Mesenchymal stem cell (in vitro differentiated cells and primary cell): ENCODE measurements at regions not wholly inside any gene's neighbourhood (a gene's known extent, or its start where the extent isn't known, plus 50 kb on each side); places are given as distances from the start of the nearest gene placed in this dataset.
A peak's percentile ranks its signal among the peaks of the same experiment; 100 is the strongest.

Experiments
- DNase-seq: peaks from one replicate; pipeline ENCODE4 v3.0.0-alpha.2; 2013
- H2AFZ ChIP-seq: one replicate; pipeline ENCODE4 v1.6.1; 2013; ENCODE audit warnings: low read depth, mild to moderate bottlenecking, control low read depth, inconsistent platforms, low read length, moderate library complexity
- H2AK5ac ChIP-seq: 2 replicates; pipeline ENCODE4 v1.6.1; 2013; ENCODE audit warnings: low read length, moderate library complexity, mild to moderate bottlenecking, inconsistent platforms; ENCODE audit not compliant: severe bottlenecking
- H2BK120ac ChIP-seq: one replicate; pipeline ENCODE4 v1.6.1; 2013; ENCODE audit warnings: low read depth, mild to moderate bottlenecking, inconsistent platforms, low read length, moderate library complexity
- H2BK12ac ChIP-seq, 2 experiments: one replicate each; pipeline ENCODE4 v1.6.1; 2013; ENCODE audit warnings: inconsistent platforms in 2 of 2, low read length in 2 of 2, mild to moderate bottlenecking in 2 of 2, moderate library complexity in 2 of 2, control low read depth in 1 of 2
- H2BK15ac ChIP-seq: one replicate; pipeline ENCODE4 v1.6.1; 2013; ENCODE audit warnings: mild to moderate bottlenecking, low read depth, inconsistent platforms; ENCODE audit not compliant: poor library complexity, severe bottlenecking
- H2BK5ac ChIP-seq: 2 replicates; pipeline ENCODE4 v1.6.1; 2013; ENCODE audit warnings: low read depth, mild to moderate bottlenecking, low read length, control low read depth, inconsistent platforms; ENCODE audit not compliant: poor library complexity, severe bottlenecking
- H3K14ac ChIP-seq, 2 experiments: one replicate each; pipeline ENCODE4 v1.6.1; 2013; ENCODE audit warnings: inconsistent platforms in 2 of 2, low read length in 2 of 2, control low read depth in 1 of 2, mild to moderate bottlenecking in 1 of 2, moderate library complexity in 1 of 2
- H3K18ac ChIP-seq, 2 experiments: one replicate each; pipeline ENCODE4 v1.6.1; 2013; ENCODE audit warnings: inconsistent platforms in 2 of 2, low read length in 2 of 2, control low read depth in 1 of 2, low read depth in 1 of 2, mild to moderate bottlenecking in 1 of 2
- H3K23ac ChIP-seq, 2 experiments: one replicate each; pipeline ENCODE4 v1.6.1; 2013; ENCODE audit warnings: inconsistent platforms in 2 of 2, low read length in 2 of 2, mild to moderate bottlenecking in 2 of 2, moderate library complexity in 2 of 2, control low read depth in 1 of 2
- H3K27ac ChIP-seq: 2 replicates; pipeline ENCODE4 v1.5.1; 2013; ENCODE audit warnings: mild to moderate bottlenecking, moderate library complexity, low read length, control low read depth, inconsistent platforms; ENCODE audit not compliant: poor library complexity, severe bottlenecking
- H3K27me3 ChIP-seq, 2 experiments: 2 replicates each; pipeline versions ENCODE4 v1.6.1 to v1.7.0; 2013; ENCODE audit warnings: low read length in 2 of 2, mild to moderate bottlenecking in 2 of 2, moderate library complexity in 2 of 2, control low read depth in 1 of 2, inconsistent platforms in 1 of 2; ENCODE audit not compliant: control insufficient read depth in 1 of 2, insufficient read depth in 1 of 2
- H3K36me3 ChIP-seq, 2 experiments: 2 replicates each; pipeline versions ENCODE4 v1.6.1 to v1.7.0; 2013; ENCODE audit warnings: low read length in 2 of 2, control low read depth in 1 of 2, inconsistent platforms in 1 of 2, low read depth in 1 of 2, mild to moderate bottlenecking in 1 of 2; ENCODE audit not compliant: insufficient read depth in 2 of 2, control insufficient read depth in 1 of 2
- H3K4ac ChIP-seq, 2 experiments: one replicate each; pipeline ENCODE4 v1.6.1; 2013; ENCODE audit warnings: inconsistent platforms in 2 of 2, low read length in 2 of 2, mild to moderate bottlenecking in 2 of 2, moderate library complexity in 2 of 2, control low read depth in 1 of 2, low read depth in 1 of 2
- H3K4me1 ChIP-seq: 2 replicates; pipeline ENCODE4 v1.6.1; 2013; ENCODE audit warnings: low read depth, low read length, control low read depth; ENCODE audit not compliant: control insufficient read depth, insufficient read depth
- H3K4me2 ChIP-seq: 2 replicates; pipeline ENCODE4 v1.6.1; 2013; ENCODE audit warnings: low read length, mild to moderate bottlenecking, inconsistent platforms; ENCODE audit not compliant: poor library complexity, severe bottlenecking
- H3K4me3 ChIP-seq, 2 experiments: 2 replicates each; pipeline versions ENCODE4 v1.5.1 to v1.7.0; 2013; ENCODE audit warnings: low read length in 2 of 2, mild to moderate bottlenecking in 2 of 2, control low read depth in 1 of 2, low read depth in 1 of 2; ENCODE audit not compliant: insufficient read depth in 1 of 2
- H3K79me1 ChIP-seq: replicated peaks from 2 replicates; pipeline ENCODE4 v1.6.1; 2013; ENCODE audit warnings: mild to moderate bottlenecking, control low read depth, low read length, inconsistent platforms; ENCODE audit not compliant: poor library complexity, severe bottlenecking
- H3K9ac ChIP-seq: 2 replicates; pipeline ENCODE4 v1.7.0; 2013; ENCODE audit warnings: mild to moderate bottlenecking, low read length, moderate library complexity
- H3K9me3 ChIP-seq: 2 replicates; pipeline ENCODE4 v1.7.0; 2013; ENCODE audit warnings: mild to moderate bottlenecking, low read length; ENCODE audit not compliant: control insufficient read depth
- H4K8ac ChIP-seq: one replicate; pipeline ENCODE4 v1.6.1; 2013; ENCODE audit warnings: inconsistent platforms, mild to moderate bottlenecking, low read length, moderate library complexity
- H4K91ac ChIP-seq: one replicate; pipeline ENCODE4 v1.6.1; 2013; ENCODE audit warnings: mild to moderate bottlenecking, low read length, inconsistent platforms
- WGBS: methylation state at CpG from one replicate; pipeline ENCODE4 v1.1.7; 2013; ENCODE audit warnings: mixed read lengths; 5-methylcytosine and 5-hydroxymethylcytosine counted together

DNA sequence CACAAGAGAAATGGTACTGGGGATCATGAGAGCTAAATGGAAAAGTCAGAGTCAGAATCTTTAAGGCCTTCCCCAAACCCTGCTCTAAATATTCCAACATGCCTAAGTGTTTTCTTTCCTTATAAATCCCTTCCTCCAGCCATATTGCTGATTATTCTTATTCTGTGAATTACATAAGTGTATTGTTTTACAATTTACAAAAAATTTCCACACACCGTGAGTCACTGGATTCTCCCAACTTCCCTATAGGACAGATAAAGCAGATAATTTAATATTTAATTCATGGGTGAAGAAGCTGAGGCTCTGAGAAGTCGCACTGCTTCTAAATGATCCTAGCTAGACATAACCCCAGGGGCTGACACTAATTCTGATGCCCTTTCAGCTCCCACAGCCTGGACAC, 243.3 kb upstream of the JUN start:
- Histone ChIP-seq H3K4ac (peak overlapping the region; percentile 19 to 30), H3K9me3 (no peaks in the 10 kb centered on the region), H2BK12ac (peak overlapping the region; percentile 12 to 78), H3K36me3 (no peaks in the 10 kb centered on the region), H3K79me1 (no peaks in the 10 kb centered on the region), H3K18ac (peak overlapping the region; percentile 1 to 66), H2BK5ac (peak overlapping the region; percentile 33), H2AK5ac (peak overlapping the region; percentile 93), H2BK15ac (no peak overlapping the region), H4K8ac (peak overlapping the region; percentile 64), H2BK120ac (peak overlapping the region; percentile 74), H4K91ac (peak overlapping the region; percentile 60), H3K4me2 (no peak overlapping the region), H3K4me3 (peak overlapping the region in 1 of 2 experiments; percentile 2), H3K9ac (peak overlapping the region; percentile 84), H3K14ac (no peak overlapping the region), H3K27me3 (no peaks in the 10 kb centered on the region), H3K27ac (no peak overlapping the region), H2AFZ (no peak overlapping the region), H3K4me1 (peaks cover 9% of the 10 kb centered on the region), H3K23ac (no peak overlapping the region)
- DNase-seq = no peak
- WGBS = 97% methylated on average over 1 of the region's 2 CpGs

DNA sequence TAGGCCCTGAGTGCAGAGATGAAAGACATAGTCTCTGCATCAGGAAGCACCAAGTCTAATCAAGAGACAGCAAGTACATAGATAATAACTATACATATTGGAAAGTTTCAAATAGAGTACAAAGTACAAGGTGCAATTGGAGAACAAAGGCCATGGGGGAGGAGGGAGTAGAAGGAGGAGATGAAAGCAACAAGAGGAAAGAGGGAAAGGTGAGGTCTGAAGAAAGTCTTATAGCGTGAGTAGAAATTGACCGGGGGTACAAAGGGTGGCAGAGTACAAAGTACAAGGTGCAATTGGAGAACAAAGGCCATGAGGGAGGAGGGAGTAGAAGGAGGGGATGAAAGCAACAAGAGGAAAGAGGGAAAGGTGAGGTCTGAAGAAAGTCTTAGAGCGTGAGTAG, 244.2 kb upstream of the JUN start:
- Histone ChIP-seq H2AFZ (no peak overlapping the region), H3K4me1 (peaks cover 9% of the 10 kb centered on the region), H4K8ac (no peak overlapping the region), H3K79me1 (no peaks in the 10 kb centered on the region), H2BK12ac (no peak overlapping the region), H3K27ac (no peak overlapping the region), H3K4ac (no peak overlapping the region), H2AK5ac (peak overlapping the region; percentile 93), H2BK120ac (no peak overlapping the region), H3K14ac (no peak overlapping the region), H3K4me3 (no peak overlapping the region), H2BK5ac (no peak overlapping the region), H3K9me3 (no peaks in the 10 kb centered on the region), H3K18ac (peak overlapping the region in 1 of 2 experiments; percentile 66), H3K23ac (no peak overlapping the region), H3K9ac (no peak overlapping the region), H2BK15ac (no peak overlapping the region), H4K91ac (no peak overlapping the region), H3K36me3 (no peaks in the 10 kb centered on the region), H3K27me3 (no peaks in the 10 kb centered on the region), H3K4me2 (no peak overlapping the region)
- 94% methylated on average over 3 of the region's 3 CpGs for WGBS
- no peak for DNase-seq

DNA sequence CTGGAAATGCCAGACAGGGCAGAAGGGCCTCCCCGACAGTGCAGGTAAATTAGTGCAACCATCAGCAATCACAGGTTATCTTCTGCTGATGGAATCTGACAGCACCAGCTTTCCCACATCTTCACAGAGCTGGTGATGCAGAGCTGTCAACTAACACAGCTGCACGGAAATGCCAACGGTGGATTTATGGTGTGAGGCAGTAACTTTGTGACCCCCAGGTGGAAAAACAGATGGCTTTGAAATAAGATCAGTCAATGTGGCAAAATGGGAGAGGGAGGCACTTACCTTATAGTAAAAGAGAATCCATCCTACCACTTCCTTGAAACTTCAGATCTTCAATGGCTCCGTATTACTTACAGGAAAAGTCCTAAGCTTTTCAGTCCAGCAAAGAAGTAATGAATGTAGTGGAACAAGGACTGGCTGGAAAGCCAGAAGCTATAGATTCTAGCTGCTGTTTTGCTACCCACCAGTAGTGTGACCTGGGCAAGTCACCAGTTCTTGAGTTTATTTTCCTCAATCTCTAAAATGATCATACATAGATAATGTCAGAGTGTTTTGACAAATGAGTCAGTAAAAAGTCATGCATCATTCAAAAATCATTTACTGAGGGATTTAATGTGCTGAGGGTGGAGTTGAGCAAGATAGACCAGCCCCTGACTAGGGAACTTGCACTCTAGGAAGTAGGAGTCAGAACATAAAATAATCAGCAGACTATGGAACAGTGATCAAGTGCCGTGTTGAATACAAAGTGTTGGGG, 245.7 kb upstream of the JUN start:
- H2BK15ac ChIP-seq = no peak overlapping the region

DNA sequence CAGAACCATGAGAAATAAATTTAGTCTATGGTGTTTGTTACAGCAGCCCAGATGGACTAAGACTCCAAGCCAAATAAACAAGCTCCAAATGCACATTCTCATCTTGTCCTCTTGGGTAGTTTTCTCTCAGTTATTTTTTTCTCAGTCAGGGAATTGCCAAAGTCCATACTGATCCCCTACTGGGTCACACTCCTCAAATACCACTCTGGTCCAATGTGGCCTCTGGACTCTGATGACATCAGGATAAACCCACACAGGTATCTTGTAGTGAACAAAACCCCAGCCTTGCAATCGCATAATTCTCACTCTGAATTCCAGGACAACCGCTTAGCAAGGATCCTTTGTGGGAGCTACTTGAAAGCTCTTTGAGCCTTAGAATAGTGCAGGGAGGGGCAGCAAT, 248.4 kb upstream of the JUN start:
- H2AFZ ChIP-seq = no peak overlapping the region
- H3K9me3 ChIP-seq = no peaks in the 10 kb centered on the region
- no peaks in the 10 kb centered on the region for H3K79me1 ChIP-seq
- no peak overlapping the region for H2BK12ac ChIP-seq
- H3K23ac ChIP-seq = no peak overlapping the region
- H4K91ac ChIP-seq = no peak overlapping the region
- H3K27ac ChIP-seq = no peak overlapping the region
- H3K36me3 ChIP-seq = no peaks in the 10 kb centered on the region
- H3K18ac ChIP-seq = no peak overlapping the region
- H2BK120ac ChIP-seq = no peak overlapping the region
- no peak overlapping the region for H2BK15ac ChIP-seq
- H3K14ac ChIP-seq = no peak overlapping the region
- H4K8ac ChIP-seq = no peak overlapping the region
- H2AK5ac ChIP-seq = peak overlapping the region; percentile 74
- 100% methylated on average over 2 of the region's 2 CpGs for WGBS
- H3K9ac ChIP-seq = no peak overlapping the region
- no peak overlapping the region for H3K4me2 ChIP-seq
- DNase-seq = no peak
- no peaks in the 10 kb centered on the region for H3K27me3 ChIP-seq
- H3K4ac ChIP-seq = no peak overlapping the region
- no peak overlapping the region for H3K4me3 ChIP-seq
- no peak overlapping the region for H2BK5ac ChIP-seq
- peaks cover 5% of the 10 kb centered on the region for H3K4me1 ChIP-seq

More for the DNA sequence above, 245.7 kb upstream of the JUN start:
- peak overlapping the region; percentile 91 for H3K27ac ChIP-seq
- H3K4ac ChIP-seq = peak overlapping the region in 1 of 2 experiments; percentile 73
- no peak overlapping the region for H3K4me3 ChIP-seq
- peaks cover 9% of the 10 kb centered on the region for H3K4me1 ChIP-seq
- peak overlapping the region; percentile 14 to 28 for H3K18ac ChIP-seq
- no peak overlapping the region for H3K4me2 ChIP-seq
- no peak overlapping the region for H3K9ac ChIP-seq
- H3K36me3 ChIP-seq = no peaks in the 10 kb centered on the region
- H2BK120ac ChIP-seq = no peak overlapping the region
- H3K14ac ChIP-seq = no peak overlapping the region
- no peaks in the 10 kb centered on the region for H3K79me1 ChIP-seq
- H2BK12ac ChIP-seq = peak overlapping the region; percentile 72 to 83
- 82% methylated on average over 3 of the region's 5 CpGs for WGBS
- peak overlapping the region; percentile 84 for H2BK5ac ChIP-seq
- H4K8ac ChIP-seq = peak overlapping the region; percentile 61
- H4K91ac ChIP-seq = no peak overlapping the region
- no peak for DNase-seq
- no peaks in the 10 kb centered on the region for H3K27me3 ChIP-seq
- H3K9me3 ChIP-seq = no peaks in the 10 kb centered on the region
- H2AFZ ChIP-seq = no peak overlapping the region
- peak overlapping the region; percentile 79 for H2AK5ac ChIP-seq
- no peak overlapping the region for H3K23ac ChIP-seq
